DND-41 (cell line): ENCODE measurements at regions not wholly inside any gene's neighbourhood (a gene's known extent, or its start where the extent isn't known, plus 50 kb on each side); places are given as distances from the start of the nearest gene placed in this dataset.

ENCODE experiments used
- ATAC-seq: fragments of 200-7000 bp; cut with Tn5 transposase; 3 replicates; pipeline ENCODE4 v1.9.1; 2021; ENCODE audit warnings: low read depth; ENCODE audit not compliant: insufficient read depth
- DNase-seq: peaks from one replicate; pipeline ENCODE4 v3.0.0-alpha.2; 2020
- H2AFZ ChIP-seq: 2 replicates; pipeline ENCODE4 v1.6.0; 2012; ENCODE audit warnings: low read depth, low read length
- H3K27ac ChIP-seq: 2 replicates; pipeline ENCODE4 v1.5.1; 2012; ENCODE audit warnings: low read length, inconsistent platforms
- H3K27me3 ChIP-seq: fragments of 200-600 bp; sonication (generic); 2 replicates; pipeline ENCODE4 v1.6.0; 2012; ENCODE audit warnings: low read length, mild to moderate bottlenecking, inconsistent platforms; ENCODE audit not compliant: insufficient read depth, poor library complexity
- H3K36me3 ChIP-seq: 2 replicates; pipeline ENCODE4 v1.5.1; 2012; ENCODE audit warnings: low read length, inconsistent platforms; ENCODE audit not compliant: insufficient read depth
- H3K4me1 ChIP-seq: 2 replicates; pipeline ENCODE4 v1.5.1; 2012; ENCODE audit warnings: mild to moderate bottlenecking, low read length; ENCODE audit not compliant: insufficient read depth
- H3K4me2 ChIP-seq: 2 replicates; pipeline ENCODE4 v1.6.0; 2012; ENCODE audit warnings: mild to moderate bottlenecking, moderate library complexity, low read length, inconsistent platforms; ENCODE audit not compliant: insufficient read depth
- H3K4me3 ChIP-seq, 2 experiments: fragments of 200-600 bp in 1 of 2; shearing (Covaris generic) in 1 of 2; 2 replicates each; pipeline ENCODE4 v1.5.1; 2012 to 2016; ENCODE audit warnings: inconsistent platforms in 2 of 2, low read length in 2 of 2, mild to moderate bottlenecking in 2 of 2, low read depth in 1 of 2, moderate library complexity in 1 of 2
- H3K79me2 ChIP-seq: 2 replicates; pipeline ENCODE4 v1.6.0; 2012; ENCODE audit warnings: low read length, inconsistent platforms; ENCODE audit not compliant: insufficient read depth
- H3K9ac ChIP-seq: 2 replicates; pipeline ENCODE4 v1.6.0; 2012; ENCODE audit warnings: low read depth, mild to moderate bottlenecking, inconsistent platforms, low read length, moderate library complexity
- H3K9me3 ChIP-seq: 2 replicates; pipeline ENCODE4 v1.5.1; 2012; ENCODE audit warnings: low read length, moderate library complexity, mild to moderate bottlenecking, inconsistent platforms; ENCODE audit not compliant: insufficient read depth, severe bottlenecking
- H4K20me1 ChIP-seq: 2 replicates; pipeline ENCODE4 v1.6.0; 2012; ENCODE audit warnings: low read length; ENCODE audit not compliant: insufficient read depth
- EZH2 ChIP-seq: IDR thresholded peaks from 3 replicates; pipeline ENCODE4 v1.6.1; 2012; ENCODE audit warnings: borderline replicate concordance, low read depth, mild to moderate bottlenecking, moderate library complexity, low read length, inconsistent platforms; ENCODE audit not compliant: severe bottlenecking
- TF ChIP-seq, protein P1 (sequence below): IDR thresholded peaks from 2 replicates; pipeline ENCODE4 v1.5.1; 2012; ENCODE audit warnings: borderline replicate concordance, low read length, moderate library complexity, mild to moderate bottlenecking; ENCODE audit not compliant: poor library complexity, severe bottlenecking; ENCODE audit errors: extremely low read depth

DNA sequence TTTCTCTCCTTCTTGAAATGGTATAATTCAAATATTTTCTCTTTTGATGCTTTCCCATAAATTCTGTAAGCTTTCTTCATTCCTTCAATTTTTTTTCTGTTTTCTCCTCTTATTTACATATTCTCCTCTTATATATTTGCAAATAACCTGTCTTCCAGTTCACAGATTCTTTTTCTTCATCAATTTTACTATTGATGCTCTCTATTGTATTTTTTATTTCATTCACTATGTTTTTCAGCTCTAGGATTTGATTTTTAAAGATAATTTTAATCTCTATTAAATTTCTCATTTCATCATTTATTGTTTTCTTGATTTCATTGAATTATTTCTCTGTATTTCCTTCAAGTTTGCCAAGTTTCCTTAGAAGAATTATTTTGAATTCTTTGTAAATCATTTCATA is 54.0 kb upstream of the PRPS1L1 start:
- ATAC-seq (no peak), DNase-seq (no peak)
- H3K79me2 ChIP-seq, result no peaks in the 10 kb centered on the region
- H3K4me3 ChIP-seq, result no peak overlapping the region
- no peak overlapping the region for H3K4me2 ChIP-seq
- no peaks in the 10 kb centered on the region for H3K27me3 ChIP-seq
- no peaks in the 10 kb centered on the region for H3K4me1 ChIP-seq
- no peak overlapping the region for H3K27ac ChIP-seq
- no peak overlapping the region for H2AFZ ChIP-seq
- TF ChIP-seq, protein P1, sequence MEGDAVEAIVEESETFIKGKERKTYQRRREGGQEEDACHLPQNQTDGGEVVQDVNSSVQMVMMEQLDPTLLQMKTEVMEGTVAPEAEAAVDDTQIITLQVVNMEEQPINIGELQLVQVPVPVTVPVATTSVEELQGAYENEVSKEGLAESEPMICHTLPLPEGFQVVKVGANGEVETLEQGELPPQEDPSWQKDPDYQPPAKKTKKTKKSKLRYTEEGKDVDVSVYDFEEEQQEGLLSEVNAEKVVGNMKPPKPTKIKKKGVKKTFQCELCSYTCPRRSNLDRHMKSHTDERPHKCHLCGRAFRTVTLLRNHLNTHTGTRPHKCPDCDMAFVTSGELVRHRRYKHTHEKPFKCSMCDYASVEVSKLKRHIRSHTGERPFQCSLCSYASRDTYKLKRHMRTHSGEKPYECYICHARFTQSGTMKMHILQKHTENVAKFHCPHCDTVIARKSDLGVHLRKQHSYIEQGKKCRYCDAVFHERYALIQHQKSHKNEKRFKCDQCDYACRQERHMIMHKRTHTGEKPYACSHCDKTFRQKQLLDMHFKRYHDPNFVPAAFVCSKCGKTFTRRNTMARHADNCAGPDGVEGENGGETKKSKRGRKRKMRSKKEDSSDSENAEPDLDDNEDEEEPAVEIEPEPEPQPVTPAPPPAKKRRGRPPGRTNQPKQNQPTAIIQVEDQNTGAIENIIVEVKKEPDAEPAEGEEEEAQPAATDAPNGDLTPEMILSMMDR, result no peak
- no peak for TF ChIP-seq EZH2
- no peaks in the 10 kb centered on the region for H3K9me3 ChIP-seq
- no peaks in the 10 kb centered on the region for H3K36me3 ChIP-seq
- H3K9ac ChIP-seq, result no peak overlapping the region
- H4K20me1 ChIP-seq, result no peaks in the 10 kb centered on the region

DNA sequence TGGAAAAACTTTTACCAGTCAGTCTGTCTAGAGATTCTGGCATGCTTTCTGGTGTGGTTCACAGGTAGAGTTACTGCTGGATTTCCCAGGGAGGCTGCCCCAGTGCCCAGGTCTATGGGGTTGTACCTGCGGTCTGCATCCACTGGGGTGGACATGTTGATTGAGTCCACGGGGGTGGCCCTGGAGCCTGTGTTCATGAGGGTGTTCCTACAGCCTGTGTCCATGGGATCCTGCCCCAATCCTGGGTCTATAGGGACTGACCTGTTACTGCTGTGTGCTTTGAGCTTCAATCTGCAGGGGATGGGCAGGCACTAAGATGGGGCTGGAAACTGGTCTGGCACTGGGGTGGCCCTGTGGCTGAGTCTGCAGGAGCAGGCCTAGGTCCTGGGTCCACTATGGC is 54.5 kb upstream of the PRPS1L1 start:
- H3K4me3 ChIP-seq, result no peak overlapping the region
- H2AFZ ChIP-seq, result no peak overlapping the region
- H3K27me3 ChIP-seq, result no peaks in the 10 kb centered on the region
- no peaks in the 10 kb centered on the region for H4K20me1 ChIP-seq
- no peaks in the 10 kb centered on the region for H3K79me2 ChIP-seq
- TF ChIP-seq EZH2, result no peak
- TF ChIP-seq, protein P1, result no peak
- no peak overlapping the region for H3K27ac ChIP-seq
- no peak overlapping the region for H3K9ac ChIP-seq
- H3K4me1 ChIP-seq, result no peaks in the 10 kb centered on the region
- peaks cover 2% of the 10 kb centered on the region for H3K9me3 ChIP-seq
- H3K4me2 ChIP-seq, result no peak overlapping the region
- ATAC-seq, result no peak
- no peaks in the 10 kb centered on the region for H3K36me3 ChIP-seq
- no peak for DNase-seq

DNA sequence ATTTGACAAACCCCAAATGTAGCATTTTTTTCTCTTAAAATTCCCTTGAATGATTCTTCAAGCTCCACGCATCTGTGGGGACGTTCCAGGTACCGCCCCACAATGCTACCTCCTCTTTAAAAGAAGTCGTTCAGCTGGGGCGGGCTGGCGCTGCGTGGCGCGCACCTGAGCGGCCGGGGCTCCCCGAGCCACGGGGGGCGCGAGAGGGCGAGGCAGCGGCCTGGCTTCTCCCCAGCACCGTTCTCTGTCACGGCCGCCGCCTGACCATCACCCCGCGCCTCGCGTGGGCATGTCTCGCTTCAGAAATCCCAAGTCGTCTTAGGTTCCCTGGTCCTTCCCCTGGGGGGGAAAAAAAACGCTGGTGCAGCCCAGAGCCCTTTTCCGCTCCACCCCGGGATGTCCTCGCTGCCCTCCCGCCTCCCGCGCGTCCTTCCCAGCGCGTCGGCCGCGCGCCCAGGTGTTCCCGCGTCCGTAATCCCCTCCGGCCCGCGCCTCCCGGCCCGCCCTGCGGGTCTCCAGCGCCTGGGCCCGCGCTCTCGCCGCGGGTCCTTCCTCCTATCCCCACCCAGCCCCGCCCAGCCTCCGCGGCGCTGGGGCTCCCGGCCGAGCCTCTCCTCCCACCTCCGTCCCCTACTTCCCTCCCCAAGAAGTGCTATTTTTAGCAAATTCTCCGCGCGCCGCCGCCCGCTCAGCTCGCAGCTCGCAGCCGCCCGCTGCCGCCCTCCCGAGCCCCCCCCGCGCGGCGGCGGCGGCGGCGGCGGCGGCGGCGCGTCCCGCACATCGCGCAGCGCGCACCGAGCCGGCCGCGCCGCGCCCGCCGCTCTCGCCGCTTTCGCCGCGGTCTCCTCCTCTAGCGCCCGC is 58.7 kb upstream of the PRPS1L1 start:
- Histone ChIP-seq H3K27me3 (no peaks in the 10 kb centered on the region), H3K4me3 (no peak overlapping the region), H2AFZ (no peak overlapping the region), H3K9me3 (peaks cover 3% of the 10 kb centered on the region), H3K4me2 (no peak overlapping the region), H3K79me2 (no peaks in the 10 kb centered on the region), H3K9ac (no peak overlapping the region), H3K4me1 (no peaks in the 10 kb centered on the region), H3K36me3 (no peaks in the 10 kb centered on the region), H4K20me1 (no peaks in the 10 kb centered on the region), H3K27ac (no peak overlapping the region)
- DNase-seq (no peak), ATAC-seq (no peak)
- TF ChIP-seq, protein P1, result no peak
